Duodenal mucosa (tissue), 2 donors: ENCODE measurements at regions not wholly inside any gene's neighbourhood (a gene's known extent, or its start where the extent isn't known, plus 50 kb on each side); places are given as distances from the start of the nearest gene placed in this dataset.

Source experiments
- H3K27ac ChIP-seq: one replicate; pipeline ENCODE4 v1.7.0; 2013; ENCODE audit warnings: low read depth, low read length
- H3K27me3 ChIP-seq, 2 donors: one replicate each; pipeline ENCODE4 v1.7.0; 2013; ENCODE audit warnings: low read length in 2 of 2, control low read depth in 1 of 2; ENCODE audit not compliant: insufficient read depth in 2 of 2, control insufficient read depth in 1 of 2
- H3K36me3 ChIP-seq, 2 donors: one replicate each; pipeline ENCODE4 v1.7.0; 2013; ENCODE audit warnings: low read length in 2 of 2, control low read depth in 1 of 2; ENCODE audit not compliant: insufficient read depth in 2 of 2, control insufficient read depth in 1 of 2
- H3K4me1 ChIP-seq, 2 donors: one replicate each; pipeline ENCODE4 v1.7.0; 2013; ENCODE audit warnings: low read length in 2 of 2, control low read depth in 1 of 2; ENCODE audit not compliant: insufficient read depth in 2 of 2, control insufficient read depth in 1 of 2
- H3K4me3 ChIP-seq, 2 donors: one replicate each; pipeline ENCODE4 v1.7.0; 2013; ENCODE audit warnings: low read length in 2 of 2, low read depth in 1 of 2
- H3K9ac ChIP-seq, 2 donors: one replicate each; pipeline ENCODE4 v1.7.0; 2013; ENCODE audit warnings: low read length in 2 of 2, low read depth in 1 of 2
- H3K9me3 ChIP-seq, 2 donors: one replicate each; pipeline ENCODE4 v1.7.0; 2013; ENCODE audit warnings: low read length in 2 of 2, control low read depth in 1 of 2; ENCODE audit not compliant: control insufficient read depth in 1 of 2

GRCh38 chr14:44339231-44339630 lies 167.9 kb downstream of the FSCB start:
- Histone ChIP-seq H3K9ac (no peak overlapping the region), H3K4me3 (no peak overlapping the region), H3K27me3 (no peaks in the 10 kb centered on the region), H3K27ac (no peak overlapping the region), H3K4me1 (no peaks in the 10 kb centered on the region), H3K36me3 (no peaks in the 10 kb centered on the region), H3K9me3 (no peaks in the 10 kb centered on the region)

- no peaks in the 10 kb centered on the region for H3K27me3 ChIP-seq
- no peaks in the 10 kb centered on the region for H3K36me3 ChIP-seq
- peaks cover 0 to 4% of the 10 kb centered on the region in 2 donors for H3K9me3 ChIP-seq
- H3K4me3 ChIP-seq, result no peak overlapping the region
- H3K9ac ChIP-seq, result no peak overlapping the region
- H3K27ac ChIP-seq, result no peak overlapping the region
- H3K4me1 ChIP-seq, result no peaks in the 10 kb centered on the region
Measured at GRCh38 chr14:44317441-44317746, 189.7 kb downstream of the FSCB start.

GRCh38 chr14:44316647-44317440 lies 190.2 kb downstream of the FSCB start:
- Histone ChIP-seq H3K9me3 (peaks cover 0 to 4% of the 10 kb centered on the region in 2 donors), H3K4me3 (no peak overlapping the region), H3K36me3 (no peaks in the 10 kb centered on the region), H3K27ac (no peak overlapping the region), H3K27me3 (no peaks in the 10 kb centered on the region), H3K9ac (no peak overlapping the region), H3K4me1 (no peaks in the 10 kb centered on the region)

DNA sequence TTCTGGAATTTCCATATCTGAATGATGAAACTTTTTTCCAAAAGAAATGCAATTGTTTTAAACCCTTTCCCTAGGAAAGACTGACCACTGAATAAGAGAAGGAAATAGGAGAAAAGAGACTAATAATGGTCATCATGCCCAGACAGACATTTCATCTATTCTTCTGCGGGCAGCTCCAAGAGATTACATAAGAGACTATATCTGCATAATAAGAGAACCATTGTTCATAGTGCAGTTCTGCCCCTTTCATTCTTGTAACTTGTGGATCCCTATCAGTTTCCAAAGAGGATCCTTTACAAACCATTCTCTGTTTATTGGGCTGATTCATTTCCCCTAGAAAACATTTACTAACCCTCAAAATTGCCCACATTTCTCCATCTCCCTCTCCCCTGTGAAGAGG lies 197.8 kb downstream of the FSCB start:
- H3K36me3 ChIP-seq, result no peaks in the 10 kb centered on the region
- no peak overlapping the region for H3K27ac ChIP-seq
- H3K27me3 ChIP-seq, result no peaks in the 10 kb centered on the region
- no peak overlapping the region for H3K9ac ChIP-seq
- no peaks in the 10 kb centered on the region for H3K4me1 ChIP-seq
- H3K9me3 ChIP-seq, result peaks cover 0 to 1% of the 10 kb centered on the region in 2 donors
- no peak overlapping the region for H3K4me3 ChIP-seq

- H3K9ac ChIP-seq, result no peak overlapping the region
- peaks cover 0 to 7% of the 10 kb centered on the region in 2 donors for H3K9me3 ChIP-seq
- no peak overlapping the region for H3K4me3 ChIP-seq
- H3K27ac ChIP-seq, result no peak overlapping the region
- no peaks in the 10 kb centered on the region for H3K4me1 ChIP-seq
- no peaks in the 10 kb centered on the region for H3K27me3 ChIP-seq
- no peaks in the 10 kb centered on the region for H3K36me3 ChIP-seq
Measured at GRCh38 chr14:44300916-44301315, 206.2 kb downstream of the FSCB start.

DNA sequence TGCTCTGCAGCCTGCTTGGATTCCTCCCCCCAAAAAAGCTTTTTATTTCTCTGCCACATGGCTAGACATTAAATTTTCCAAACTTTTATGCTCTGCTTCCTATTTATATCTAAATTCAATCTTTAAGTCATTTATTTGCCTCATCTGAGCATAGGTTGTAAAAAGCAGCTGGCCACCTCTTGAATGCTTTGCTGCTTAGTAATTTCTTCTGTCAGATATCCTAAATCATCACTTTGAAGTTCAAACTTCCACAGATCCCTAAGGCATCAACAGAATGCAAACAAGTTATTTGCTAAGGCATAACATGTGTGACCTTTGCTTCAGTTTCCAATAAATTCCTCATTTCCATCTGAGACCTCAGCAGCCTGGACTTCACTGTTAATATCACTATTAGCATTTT lies 209.6 kb downstream of the FSCB start:
- Histone ChIP-seq H3K9me3 (peaks cover 0 to 7% of the 10 kb centered on the region in 2 donors), H3K27me3 (no peaks in the 10 kb centered on the region), H3K4me3 (no peak overlapping the region), H3K36me3 (no peaks in the 10 kb centered on the region), H3K4me1 (no peaks in the 10 kb centered on the region), H3K27ac (no peak overlapping the region), H3K9ac (no peak overlapping the region)

DNA sequence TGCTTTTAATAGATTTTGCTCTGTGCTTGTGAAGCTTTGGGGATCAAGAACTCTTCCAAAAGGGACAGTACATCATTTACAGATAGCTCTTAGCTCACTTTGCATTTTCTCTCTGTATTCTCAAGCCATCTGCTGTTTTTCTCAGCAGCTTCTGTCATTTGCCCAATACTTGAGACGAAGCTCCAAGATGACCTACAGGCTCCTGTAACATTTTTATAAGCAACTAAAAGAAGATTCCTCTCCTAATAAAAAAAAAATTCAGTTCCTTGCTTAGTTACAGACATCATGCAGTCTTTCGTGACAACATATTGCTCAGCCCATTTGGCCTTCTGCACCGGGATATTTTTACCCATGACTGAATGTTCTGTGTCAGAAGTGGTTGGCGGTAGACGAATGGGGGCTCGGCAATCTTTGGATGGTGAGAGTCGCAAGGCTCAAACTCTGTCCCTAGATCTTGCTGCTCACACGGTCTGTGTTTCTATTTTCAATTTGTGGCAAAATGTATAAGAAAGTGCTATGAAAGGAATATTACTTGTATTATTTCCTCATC lies 215.6 kb downstream of the FSCB start:
- no peaks in the 10 kb centered on the region for H3K4me1 ChIP-seq

DNA sequence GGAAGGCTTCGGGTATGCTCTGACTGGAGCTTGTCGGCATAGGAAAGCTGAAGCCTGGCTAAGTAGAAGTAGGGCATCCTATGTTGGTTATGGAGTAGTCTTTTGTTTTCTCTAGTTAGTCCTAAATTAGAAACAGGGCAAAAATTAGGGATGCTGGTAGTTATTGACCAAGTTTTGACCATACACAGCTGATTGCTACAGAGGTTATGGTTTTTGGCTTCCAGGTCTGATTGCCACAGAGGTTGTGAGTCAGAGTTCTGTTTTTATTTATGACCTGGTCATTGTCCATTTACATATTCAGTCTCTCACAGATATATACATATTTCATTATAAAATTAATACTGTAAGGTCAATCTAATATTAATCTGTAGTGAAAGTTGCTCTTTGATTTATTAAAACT lies 219.2 kb downstream of the FSCB start:
- Histone ChIP-seq H3K9ac (no peak overlapping the region), H3K36me3 (no peaks in the 10 kb centered on the region), H3K9me3 (no peaks in the 10 kb centered on the region), H3K4me1 (no peaks in the 10 kb centered on the region), H3K4me3 (no peak overlapping the region), H3K27me3 (no peaks in the 10 kb centered on the region), H3K27ac (no peak overlapping the region)

More for the DNA sequence above, 215.6 kb downstream of the FSCB start:
- Histone ChIP-seq H3K9me3 (no peaks in the 10 kb centered on the region), H3K9ac (no peak overlapping the region), H3K27me3 (no peaks in the 10 kb centered on the region), H3K27ac (no peak overlapping the region), H3K36me3 (no peaks in the 10 kb centered on the region), H3K4me3 (no peak overlapping the region)

DNA sequence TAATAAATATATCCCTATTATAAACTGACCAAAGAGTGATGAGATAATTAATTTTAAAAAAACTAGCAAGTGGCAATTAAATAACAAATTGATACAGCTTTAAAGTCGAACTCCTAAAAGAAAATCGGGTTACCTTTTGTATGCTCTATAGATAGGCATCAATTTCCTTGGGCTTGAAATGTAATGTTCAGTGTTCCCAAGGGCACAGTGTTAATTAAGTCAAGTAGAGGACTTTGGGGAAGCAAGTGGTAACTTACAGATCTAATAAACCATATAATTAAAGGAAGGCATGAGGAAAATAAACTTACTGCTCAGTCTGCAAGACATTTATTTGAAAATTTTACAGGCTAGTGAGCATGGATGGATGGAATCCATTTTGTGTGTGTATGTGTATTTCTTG lies 220.9 kb downstream of the FSCB start:
- Histone ChIP-seq H3K27me3 (no peaks in the 10 kb centered on the region), H3K9ac (no peak overlapping the region), H3K36me3 (no peaks in the 10 kb centered on the region), H3K4me1 (no peaks in the 10 kb centered on the region), H3K4me3 (no peak overlapping the region), H3K9me3 (no peaks in the 10 kb centered on the region), H3K27ac (no peak overlapping the region)

GRCh38 chr14:44283836-44284235 lies 223.2 kb downstream of the FSCB start:
- no peaks in the 10 kb centered on the region for H3K36me3 ChIP-seq
- no peak overlapping the region for H3K4me3 ChIP-seq
- H3K27ac ChIP-seq, result no peak overlapping the region
- no peaks in the 10 kb centered on the region for H3K27me3 ChIP-seq
- H3K9me3 ChIP-seq, result no peaks in the 10 kb centered on the region
- no peaks in the 10 kb centered on the region for H3K4me1 ChIP-seq
- H3K9ac ChIP-seq, result no peak overlapping the region
